ENCODE measurements at regions not wholly inside any gene's neighbourhood (a gene's known extent, or its start where the extent isn't known, plus 50 kb on each side); places are given as distances from the start of the nearest gene placed in this dataset.

GRCh38 chr20:17868151-17868550, 100.4 kb downstream of the SNX5 start:
- intact Hi-C loops (cut with micrococcal nuclease) (no loop called here), in situ Hi-C loops (cut with MboI; ENCODE audit: low sequenced_read_pairs) (no loop called here), dilution Hi-C loops (cut with HindIII; ENCODE audit: low sequenced_read_pairs, unreplicated experiment) (no loop called here)
- Histone ChIP-seq H3K27me3 (ENCODE audit: control insufficient read depth, insufficient read depth, low read length) (no peaks in the 10 kb centered on the region; the same call in 1 of the 2 replicates), H2BK120ac (ENCODE audit: low read depth, low read length) (no peak overlapping the region), H3K9me3 (ENCODE audit: control insufficient read depth, insufficient read depth, low read length) (no peaks in the 10 kb centered on the region), H2AFZ (replicated peaks; ENCODE audit: low read length, poor library complexity) (no peak overlapping the region), H4K91ac (ENCODE audit: insufficient read depth, low read depth, low read length) (no peak overlapping the region), H3K56ac (ENCODE audit: extremely low read depth, insufficient read depth, low read length) (no peak overlapping the region), H3K23ac (ENCODE audit: low read depth, low read length) (no peak overlapping the region), H2AK5ac (ENCODE audit: low read depth, low read length) (no peak overlapping the region), H3K4me3 (ENCODE audit: insufficient read depth, low read depth, low read length) (no peak overlapping the region), H3K14ac (replicated peaks; ENCODE audit: low read depth, low read length) (no peak overlapping the region), H3K4ac (ENCODE audit: low read depth, low read length) (no peak overlapping the region), H4K20me1 (ENCODE audit: insufficient read depth, low read length) (no peaks in the 10 kb centered on the region), H4K8ac (ENCODE audit: low read depth in 2 of 2, low read length in 2 of 2) (no peak overlapping the region), H3K4me2 (ENCODE audit: low read depth, low read length) (no peak overlapping the region), H4K5ac (ENCODE audit: low read depth, low read length) (no peak overlapping the region), H3K9ac (ENCODE audit: low read depth, low read length) (no peak overlapping the region), H3K79me1 (ENCODE audit: low read depth in 1 of 2, low read length in 2 of 2) (no peaks in the 10 kb centered on the region), H2BK15ac (ENCODE audit: low read depth, low read length) (no peak overlapping the region), H3K4me1 (ENCODE audit: control insufficient read depth, insufficient read depth, low read length) (peaks cover 3% of the 10 kb centered on the region; the same call in 1 of the 2 replicates), H3K36me3 (ENCODE audit: control insufficient read depth, insufficient read depth, low read length) (no peaks in the 10 kb centered on the region), H2BK5ac (ENCODE audit: low read depth, low read length, poor library complexity, severe bottlenecking) (no peak overlapping the region), H3K27ac (ENCODE audit: insufficient read depth, low read length) (no peak overlapping the region), H3K18ac (ENCODE audit: low read depth, low read length) (no peak overlapping the region), H2BK20ac (ENCODE audit: low read depth, low read length) (no peak overlapping the region), H2AK9ac (replicated peaks; ENCODE audit: low read depth, low read length, poor library complexity) (no peak overlapping the region), H3K9me1 (ENCODE audit: insufficient read depth, low read length) (no peaks in the 10 kb centered on the region; the same call in none of the 2 replicates)
- POLR2A ChIA-PET (ENCODE audit: unreplicated experiment) = no interaction called here
- WGBS, 2 experiments (ENCODE audit: extremely low coverage in 2 of 2, insufficient read length in 1 of 2) = 89% methylated on average over 4 of the region's 4 CpGs; no CpG with 5 or more reads in 1 of the 2 experiments
- no peak for ATAC-seq (ENCODE audit: low read depth)
- TF ChIP-seq BHLHE40 (IDR thresholded peaks at IDR 0.05; ENCODE audit: low read depth, low read length) (no peak), ELK1 (IDR thresholded peaks at IDR 0.05; ENCODE audit: borderline replicate concordance, low read depth, low read length) (no peak), NFE2L2 (IDR thresholded peaks at IDR 0.05; ENCODE audit: low read depth, low read length) (no peak), SMC3 (IDR thresholded peaks at IDR 0.05; ENCODE audit: low read depth, low read length) (no peak), RCOR1 (IDR thresholded peaks at IDR 0.05; ENCODE audit: insufficient replicate concordance, low read length) (no peak), RFX5 (IDR thresholded peaks at IDR 0.05; ENCODE audit: low read depth, low read length) (no peak), MAFK (IDR thresholded peaks at IDR 0.05; ENCODE audit: low read depth, low read length) (no peak), RAD21 (IDR thresholded peaks at IDR 0.05; ENCODE audit: low read length) (no peak), CEBPB (IDR thresholded peaks at IDR 0.05; ENCODE audit: low read depth, low read length) (no peak), MXI1 (IDR thresholded peaks at IDR 0.05; ENCODE audit: borderline replicate concordance, low read depth, low read length) (no peak), POLR2A (IDR thresholded peaks at IDR 0.05; ENCODE audit: low read depth, low read length) (no peak), MAZ (IDR thresholded peaks at IDR 0.05; ENCODE audit: borderline replicate concordance, low read depth, low read length) (no peak), FOS (IDR thresholded peaks at IDR 0.05; ENCODE audit: low read depth, low read length) (no peak), CHD1 (IDR thresholded peaks at IDR 0.05; ENCODE audit: low read depth, low read length) (no peak), USF2 (IDR thresholded peaks at IDR 0.05; ENCODE audit: low read depth, low read length) (no peak)
- TF ChIP-seq, protein P1, sequence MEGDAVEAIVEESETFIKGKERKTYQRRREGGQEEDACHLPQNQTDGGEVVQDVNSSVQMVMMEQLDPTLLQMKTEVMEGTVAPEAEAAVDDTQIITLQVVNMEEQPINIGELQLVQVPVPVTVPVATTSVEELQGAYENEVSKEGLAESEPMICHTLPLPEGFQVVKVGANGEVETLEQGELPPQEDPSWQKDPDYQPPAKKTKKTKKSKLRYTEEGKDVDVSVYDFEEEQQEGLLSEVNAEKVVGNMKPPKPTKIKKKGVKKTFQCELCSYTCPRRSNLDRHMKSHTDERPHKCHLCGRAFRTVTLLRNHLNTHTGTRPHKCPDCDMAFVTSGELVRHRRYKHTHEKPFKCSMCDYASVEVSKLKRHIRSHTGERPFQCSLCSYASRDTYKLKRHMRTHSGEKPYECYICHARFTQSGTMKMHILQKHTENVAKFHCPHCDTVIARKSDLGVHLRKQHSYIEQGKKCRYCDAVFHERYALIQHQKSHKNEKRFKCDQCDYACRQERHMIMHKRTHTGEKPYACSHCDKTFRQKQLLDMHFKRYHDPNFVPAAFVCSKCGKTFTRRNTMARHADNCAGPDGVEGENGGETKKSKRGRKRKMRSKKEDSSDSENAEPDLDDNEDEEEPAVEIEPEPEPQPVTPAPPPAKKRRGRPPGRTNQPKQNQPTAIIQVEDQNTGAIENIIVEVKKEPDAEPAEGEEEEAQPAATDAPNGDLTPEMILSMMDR (conservative IDR thresholded peaks at IDR 0.05; ENCODE audit: low read depth, low read length) = no peak
- DNase-seq = no peak
- CTCF ChIA-PET = no interaction called here
- no TSS peak for BruUV-seq (replicated peaks)

All from IMR-90 (cell line).